CD14-positive monocyte (primary cell): ENCODE measurements at regions not wholly inside any gene's neighbourhood (a gene's known extent, or its start where the extent isn't known, plus 50 kb on each side); places are given as distances from the start of the nearest gene placed in this dataset.

Experiments used
- DNase-seq, 3 donors: peaks; one replicate each; pipeline ENCODE4 v3.0.0-alpha.2; 2011 to 2022
- H2AFZ ChIP-seq: 2 replicates; pipeline ENCODE4 v1.6.0; 2012; ENCODE audit warnings: mild to moderate bottlenecking, low read depth, low read length, inconsistent platforms; ENCODE audit not compliant: insufficient read depth, poor library complexity, severe bottlenecking
- H3K27ac ChIP-seq, 2 donors: 1 replicate in 1 of 2; 2 replicates in 1 of 2; pipeline ENCODE4 v1.5.1; 2012 to 2013; ENCODE audit warnings: low read length in 2 of 2, control low read depth in 1 of 2, inconsistent platforms in 1 of 2, low read depth in 1 of 2, mild to moderate bottlenecking in 1 of 2
- H3K27me3 ChIP-seq, 2 donors: one replicate each; pipeline versions ENCODE4 v1.6.0 to v1.6.1; 2011 to 2013; ENCODE audit warnings: low read length in 2 of 2; ENCODE audit not compliant: control insufficient read depth in 2 of 2, insufficient read depth in 2 of 2
- H3K36me3 ChIP-seq, 2 donors: replicated peaks in 1 of 2; 1 replicate in 1 of 2; 2 replicates in 1 of 2; pipeline versions ENCODE4 v1.5.1 to v1.6.1; 2012 to 2013; ENCODE audit warnings: low read length in 2 of 2, control low read depth in 1 of 2, inconsistent platforms in 1 of 2, mild to moderate bottlenecking in 1 of 2; ENCODE audit not compliant: insufficient read depth in 2 of 2, control insufficient read depth in 1 of 2
- H3K4me1 ChIP-seq, 2 donors: 1 replicate in 1 of 2; 2 replicates in 1 of 2; pipeline versions ENCODE4 v1.5.1 to v1.6.1; 2012 to 2013; ENCODE audit warnings: low read length in 2 of 2, control low read depth in 1 of 2, inconsistent platforms in 1 of 2, mild to moderate bottlenecking in 1 of 2, moderate library complexity in 1 of 2; ENCODE audit not compliant: insufficient read depth in 2 of 2, control insufficient read depth in 1 of 2
- H3K4me2 ChIP-seq: replicated peaks from 2 replicates; pipeline ENCODE3; 2012; ENCODE audit warnings: low read length, moderate library complexity, mild to moderate bottlenecking; ENCODE audit not compliant: poor library complexity, severe bottlenecking; ENCODE audit errors: extremely low read depth
- H3K4me3 ChIP-seq, 3 experiments: fragments of 200-600 bp in 1 of 3; sonication (generic) in 1 of 3; replicated peaks in 1 of 3; 1 replicate in 2 of 3; 2 replicates in 1 of 3; pipeline ENCODE4 v1.5.1; 2011 to 2013; ENCODE audit warnings: low read length in 3 of 3, mild to moderate bottlenecking in 3 of 3, control low read depth in 2 of 3, low read depth in 2 of 3, inconsistent platforms in 1 of 3, moderate library complexity in 1 of 3
- H3K79me2 ChIP-seq: 2 replicates; pipeline ENCODE4 v1.6.0; 2012; ENCODE audit warnings: mild to moderate bottlenecking, control low read depth, inconsistent platforms, low read length, moderate library complexity; ENCODE audit not compliant: insufficient read depth
- H3K9ac ChIP-seq: 2 replicates; pipeline ENCODE4 v1.6.0; 2017; ENCODE audit warnings: low read length, mild to moderate bottlenecking; ENCODE audit not compliant: insufficient read depth, poor library complexity, severe bottlenecking
- H3K9me3 ChIP-seq, 2 donors: replicated peaks in 1 of 2; 1 replicate in 1 of 2; 2 replicates in 1 of 2; pipeline versions ENCODE4 v1.5.1 to v1.6.1; 2012 to 2013; ENCODE audit warnings: low read length in 2 of 2, control low read depth in 1 of 2; ENCODE audit not compliant: control insufficient read depth in 1 of 2, insufficient read depth in 1 of 2
- H4K20me1 ChIP-seq: 2 replicates; pipeline ENCODE4 v1.6.0; 2012; ENCODE audit warnings: mild to moderate bottlenecking, low read length, control low read depth, moderate library complexity; ENCODE audit not compliant: insufficient read depth
- H3K27ac Mint-ChIP-seq, 7 donors: one replicate each; pipeline ENCODE4 v1.8.0; 2020; ENCODE audit warnings: mild to moderate bottlenecking in 7 of 7, mixed read lengths in 7 of 7, moderate library complexity in 6 of 7, inconsistent platforms in 2 of 7
- H3K27me3 Mint-ChIP-seq, 3 donors: one replicate each; pipeline ENCODE4 v1.8.0; 2021 to 2022; ENCODE audit warnings: low read depth in 3 of 3, mild to moderate bottlenecking in 3 of 3, mixed read lengths in 3 of 3, moderate library complexity in 3 of 3, inconsistent platforms in 1 of 3
- H3K36me3 Mint-ChIP-seq, 2 donors: one replicate each; pipeline ENCODE4 v1.8.0; 2020; ENCODE audit warnings: mixed read lengths in 2 of 2, inconsistent platforms in 1 of 2, mild to moderate bottlenecking in 1 of 2
- H3K4me1 Mint-ChIP-seq: one replicate; pipeline ENCODE4 v1.8.0; 2020; ENCODE audit warnings: mild to moderate bottlenecking, mixed read lengths
- H3K4me3 Mint-ChIP-seq, 2 donors: one replicate each; pipeline ENCODE4 v1.8.0; 2020; ENCODE audit warnings: mild to moderate bottlenecking in 2 of 2, mixed read lengths in 2 of 2, moderate library complexity in 1 of 2
- H3K9me3 Mint-ChIP-seq, 7 donors: one replicate each; pipeline ENCODE4 v1.8.0; 2020 to 2022; ENCODE audit warnings: mixed read lengths in 7 of 7, mild to moderate bottlenecking in 6 of 7, moderate library complexity in 6 of 7, inconsistent platforms in 2 of 7
- CTCF ChIP-seq: fragments of 200-600 bp; IDR thresholded peaks from one replicate; pipeline ENCODE4 v1.8.0; 2022; ENCODE audit warnings: antibody characterized with exemption, mild to moderate bottlenecking
- WGBS: methylation state at CpG from one replicate; pipeline ENCODE4 v1.1.5; 2013; ENCODE audit warnings: missing lambda C conversion rate; ENCODE audit not compliant: insufficient coverage; 5-methylcytosine and 5-hydroxymethylcytosine counted together
- intact Hi-C, 2 donors: fragments of 100-400 bp; cut with micrococcal nuclease; formaldehyde crosslinking; loops; one replicate each; pipeline versions ENCODE4 v1.15.0 to v1.15.1; 2023

GRCh38 chr21:37986000-37986399, 69.7 kb upstream of the KCNJ6 start:
- Histone ChIP-seq H3K9me3 (no peaks in the 10 kb centered on the region), H3K9ac (no peak overlapping the region), H3K4me3 (no peak overlapping the region), H3K4me1 (no peaks in the 10 kb centered on the region), H3K79me2 (no peaks in the 10 kb centered on the region), H4K20me1 (no peaks in the 10 kb centered on the region), H3K4me2 (no peak overlapping the region), H3K36me3 (no peaks in the 10 kb centered on the region), H3K27ac (no peak overlapping the region), H3K27me3 (peaks cover 0 to 2% of the 10 kb centered on the region in 2 donors), H2AFZ (no peak overlapping the region)
- no peaks in the 10 kb centered on the region for H3K4me1 Mint-ChIP-seq
- H3K36me3 Mint-ChIP-seq, result no peaks in the 10 kb centered on the region
- H3K27ac Mint-ChIP-seq, result no peak overlapping the region
- no peak for DNase-seq
- TF ChIP-seq CTCF, result no peak
- H3K9me3 Mint-ChIP-seq, result peaks cover 0 to 3% (median 0%) of the 10 kb centered on the region in 7 donors
- H3K4me3 Mint-ChIP-seq, result no peak overlapping the region
- peaks cover 7 to 16% (median 11%) of the 10 kb centered on the region in 3 donors for H3K27me3 Mint-ChIP-seq
- WGBS, result 93% methylated on average over 2 of the region's 3 CpGs
- intact Hi-C loops, result no loop called here

- Mint-ChIP-seq H3K4me1 (no peaks in the 10 kb centered on the region), H3K9me3 (peaks cover 0 to 3% (median 0%) of the 10 kb centered on the region in 7 donors), H3K27ac (no peak overlapping the region), H3K27me3 (peaks cover 7 to 22% (median 12%) of the 10 kb centered on the region in 3 donors), H3K36me3 (no peaks in the 10 kb centered on the region), H3K4me3 (no peak overlapping the region)
- Histone ChIP-seq H3K79me2 (no peaks in the 10 kb centered on the region), H3K9me3 (no peaks in the 10 kb centered on the region), H3K4me3 (no peak overlapping the region), H2AFZ (no peak overlapping the region), H3K36me3 (no peaks in the 10 kb centered on the region), H3K9ac (no peak overlapping the region), H3K4me2 (no peak overlapping the region), H3K27me3 (peaks cover 0 to 2% of the 10 kb centered on the region in 2 donors), H3K27ac (no peak overlapping the region), H3K4me1 (no peaks in the 10 kb centered on the region), H4K20me1 (no peaks in the 10 kb centered on the region)
- no peak for TF ChIP-seq CTCF
- intact Hi-C loops, result no loop called here
- DNase-seq, result no peak
- 83% methylated on average over 1 of the region's 5 CpGs for WGBS
These were observed 70.6 kb upstream of the KCNJ6 start for GRCh38 chr21:37986751-37987399.
